Vagina (tissue), 2 donors: ENCODE measurements at regions not wholly inside any gene's neighbourhood (a gene's known extent, or its start where the extent isn't known, plus 50 kb on each side); places are given as distances from the start of the nearest gene placed in this dataset. TPM values are rescaled to one million over a fixed set of nuclear protein-coding genes. Genes with fewer than 3 reads are reported as not detected.

ENCODE experiments used
- DNase-seq, 2 donors: peaks; one replicate each; pipeline ENCODE4 v3.0.0-alpha.2; 2017; ENCODE audit errors: extremely low spot score in 2 of 2
- H3K27ac ChIP-seq: fragments of 200-600 bp; sonication (generic); one replicate; pipeline ENCODE4 v1.5.1; 2019
- H3K27me3 ChIP-seq: fragments of 200-600 bp; sonication (generic); one replicate; pipeline ENCODE4 v1.5.1; 2019
- H3K36me3 ChIP-seq, 2 donors: fragments of 200-600 bp; sonication (generic); one replicate each; pipeline ENCODE4 v1.5.1; 2017 to 2019
- H3K4me1 ChIP-seq: fragments of 200-600 bp; sonication (generic); one replicate; pipeline ENCODE4 v1.5.1; 2019
- H3K4me3 ChIP-seq, 2 donors: fragments of 200-600 bp; sonication (generic); 1 replicate in 1 of 2; 2 replicates in 1 of 2; pipeline ENCODE4 v1.5.1; 2016 to 2019
- H3K9me3 ChIP-seq: fragments of 200-600 bp; sonication (generic); one replicate; pipeline ENCODE4 v1.5.1; 2019
- CTCF ChIP-seq, 3 experiments: fragments of 450-650 bp in 2 of 3; fragments of 200-600 bp in 1 of 3; sonication (generic) in 1 of 3; IDR thresholded peaks; one replicate each; pipeline ENCODE4 v1.5.1; 2017 to 2019; ENCODE audit warnings: antibody characterized with exemption in 3 of 3, mild to moderate bottlenecking in 2 of 3, moderate library complexity in 2 of 3
- POLR2A ChIP-seq, 2 donors: fragments of 450-650 bp; IDR thresholded peaks; one replicate each; pipeline ENCODE4 v1.6.1; 2017; ENCODE audit warnings: antibody characterized with exemption in 2 of 2, mild to moderate bottlenecking in 2 of 2, moderate library complexity in 2 of 2
- POLR2AphosphoS5 ChIP-seq, 2 donors: sonication (generic); formaldehyde crosslinking; IDR thresholded peaks; one replicate each; pipeline ENCODE4 v1.9.0; 2017; ENCODE audit warnings: antibody characterized with exemption in 2 of 2, mild to moderate bottlenecking in 2 of 2, low read depth in 1 of 2; ENCODE audit not compliant: insufficient read depth in 1 of 2
- intact Hi-C: fragments of 100-400 bp; cut with DNase I; formaldehyde crosslinking; loops from one replicate; pipeline ENCODE4 v1.15.1; 2023
- small RNA-seq: library from RNA; depleted of rRNA; stranded (forward); fragments of <200 nt; gene quantifications from one replicate; pipeline ENCODE3, GENCODE V24; 2016

DNA sequence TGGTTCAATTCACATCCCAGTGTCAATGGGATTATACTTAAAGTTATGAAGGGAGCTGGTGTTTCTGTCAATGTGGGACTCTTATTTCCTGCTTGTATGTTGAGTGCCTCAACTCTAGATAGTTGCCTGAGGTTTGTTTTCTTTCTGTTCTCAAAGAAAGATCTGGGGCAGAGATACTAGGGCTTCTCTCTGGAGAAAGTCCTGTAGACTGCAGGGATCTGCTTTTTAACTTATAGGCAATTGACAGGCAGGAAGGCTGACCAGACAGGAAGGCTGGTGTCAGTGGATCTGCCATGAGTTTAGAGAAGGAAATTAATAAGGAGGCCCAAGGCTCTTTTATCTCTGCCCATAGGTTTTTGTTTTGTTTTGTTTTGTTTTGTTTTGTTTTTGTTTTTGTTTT is 64.0 kb upstream of the PRKX start:
- no peak overlapping the region for H3K4me3 ChIP-seq
- no peaks in the 10 kb centered on the region for H3K4me1 ChIP-seq
- H3K36me3 ChIP-seq, result no peaks in the 10 kb centered on the region
- no peak for TF ChIP-seq POLR2AphosphoS5 (IDR thresholded peaks at IDR 0.05; ENCODE audit: insufficient read depth in 1 of 2, low read depth in 1 of 2)
- no peak for TF ChIP-seq CTCF (IDR thresholded peaks at IDR 0.05)
- no peak for TF ChIP-seq POLR2A (IDR thresholded peaks at IDR 0.05)
- H3K9me3 ChIP-seq, result no peaks in the 10 kb centered on the region
- intact Hi-C loops, result no loop called here
- no peaks in the 10 kb centered on the region for H3K27me3 ChIP-seq
- no peak for DNase-seq
- no peak overlapping the region for H3K27ac ChIP-seq

DNA sequence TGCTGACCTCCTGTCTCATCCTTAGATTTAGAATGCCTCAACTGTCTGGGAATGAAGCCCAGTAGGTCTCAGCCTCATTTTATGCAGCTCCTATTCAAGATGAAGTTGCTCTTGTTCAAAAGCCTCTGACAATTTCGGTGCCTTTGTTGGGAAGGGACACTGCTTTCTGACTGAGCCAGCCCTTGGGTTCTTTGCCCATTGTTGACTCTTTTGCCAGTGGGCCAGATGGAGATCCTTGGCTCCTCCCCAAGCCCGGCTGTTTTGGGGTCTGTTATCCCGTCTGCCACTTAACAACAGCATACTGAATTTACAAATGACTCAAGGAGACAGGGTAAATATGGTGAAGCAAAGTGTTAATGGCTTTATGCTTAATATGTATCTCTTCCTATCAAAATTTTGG is 58.3 kb upstream of the PRKX start:
- Histone ChIP-seq H3K27ac (no peak overlapping the region), H3K27me3 (no peaks in the 10 kb centered on the region), H3K4me1 (no peaks in the 10 kb centered on the region), H3K4me3 (no peak overlapping the region), H3K9me3 (no peaks in the 10 kb centered on the region), H3K36me3 (no peaks in the 10 kb centered on the region)
- DNase-seq, result no peak
- no peak for TF ChIP-seq POLR2A (IDR thresholded peaks at IDR 0.05)
- no peak for TF ChIP-seq CTCF (IDR thresholded peaks at IDR 0.05)
- no peak for TF ChIP-seq POLR2AphosphoS5 (IDR thresholded peaks at IDR 0.05; ENCODE audit: insufficient read depth in 1 of 2, low read depth in 1 of 2)
- intact Hi-C loops, result no loop called here

DNA sequence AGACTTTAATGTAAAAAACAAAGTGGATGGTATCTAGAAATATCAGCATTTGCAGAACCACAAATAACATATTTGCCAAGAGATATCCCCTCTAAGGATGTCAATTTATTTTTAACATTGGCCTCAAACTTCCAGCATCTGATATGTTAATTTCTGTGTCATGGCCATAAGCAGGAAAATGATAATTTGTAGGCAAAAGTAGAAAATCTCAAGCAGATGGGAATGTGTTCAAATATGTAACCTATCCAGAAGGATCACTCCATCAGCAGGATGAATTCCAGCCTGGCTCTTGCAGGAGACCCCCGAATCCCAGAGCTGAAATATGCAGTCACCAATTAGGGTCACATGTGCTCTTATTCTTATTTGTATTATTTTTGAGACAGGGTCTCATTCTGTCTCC is 55.4 kb upstream of the PRKX start:
- no peak for DNase-seq
- no peaks in the 10 kb centered on the region for H3K27me3 ChIP-seq
- intact Hi-C loops, result no loop called here
- H3K4me3 ChIP-seq, result no peak overlapping the region
- TF ChIP-seq CTCF (IDR thresholded peaks at IDR 0.05) (no peak), POLR2AphosphoS5 (IDR thresholded peaks at IDR 0.05; ENCODE audit: insufficient read depth in 1 of 2, low read depth in 1 of 2) (no peak), POLR2A (IDR thresholded peaks at IDR 0.05) (no peak)
- H3K9me3 ChIP-seq, result no peaks in the 10 kb centered on the region
- no peaks in the 10 kb centered on the region for H3K4me1 ChIP-seq
- no peaks in the 10 kb centered on the region for H3K36me3 ChIP-seq
- no peak overlapping the region for H3K27ac ChIP-seq

Small RNA genes in the stretch of these regions (small RNA-seq; reads per million reads assigned to genes)
- not detected for gene RF00401
